ENCODE measurements at regions not wholly inside any gene's neighbourhood (a gene's known extent, or its start where the extent isn't known, plus 50 kb on each side); places are given as distances from the start of the nearest gene placed in this dataset.

- TF ChIP-seq, protein P1, sequence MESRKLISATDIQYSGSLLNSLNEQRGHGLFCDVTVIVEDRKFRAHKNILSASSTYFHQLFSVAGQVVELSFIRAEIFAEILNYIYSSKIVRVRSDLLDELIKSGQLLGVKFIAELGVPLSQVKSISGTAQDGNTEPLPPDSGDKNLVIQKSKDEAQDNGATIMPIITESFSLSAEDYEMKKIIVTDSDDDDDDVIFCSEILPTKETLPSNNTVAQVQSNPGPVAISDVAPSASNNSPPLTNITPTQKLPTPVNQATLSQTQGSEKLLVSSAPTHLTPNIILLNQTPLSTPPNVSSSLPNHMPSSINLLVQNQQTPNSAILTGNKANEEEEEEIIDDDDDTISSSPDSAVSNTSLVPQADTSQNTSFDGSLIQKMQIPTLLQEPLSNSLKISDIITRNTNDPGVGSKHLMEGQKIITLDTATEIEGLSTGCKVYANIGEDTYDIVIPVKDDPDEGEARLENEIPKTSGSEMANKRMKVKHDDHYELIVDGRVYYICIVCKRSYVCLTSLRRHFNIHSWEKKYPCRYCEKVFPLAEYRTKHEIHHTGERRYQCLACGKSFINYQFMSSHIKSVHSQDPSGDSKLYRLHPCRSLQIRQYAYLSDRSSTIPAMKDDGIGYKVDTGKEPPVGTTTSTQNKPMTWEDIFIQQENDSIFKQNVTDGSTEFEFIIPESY (IDR thresholded peaks at IDR 0.05; ENCODE audit: extremely low read depth, insufficient replicate concordance, low read length), result no peak
- H3K27me3 ChIP-seq (ENCODE audit: insufficient read depth, low read length), result no peaks in the 10 kb centered on the region
- CTCF ChIA-PET, result no interaction called here
- RAD21 ChIA-PET (ENCODE audit: low non-redundant PET in 1 of 2, low total read pairs in 2 of 2, uncharacterized antibody in 2 of 2, unreplicated experiment in 2 of 2), result no interaction called here
- no peak overlapping the region for H3K9ac ChIP-seq (ENCODE audit: low read length)
- no peaks in the 10 kb centered on the region for H3K79me2 ChIP-seq (ENCODE audit: insufficient read depth, low read length)
- no peak for ATAC-seq
- BruUV-seq (replicated peaks), result no TSS peak
- no peaks in the 10 kb centered on the region for H3K9me2 ChIP-seq (ENCODE audit: insufficient read depth)
- POLR2A ChIA-PET, result no interaction called here
- H3K27ac ChIP-seq (ENCODE audit: low read depth, low read length), result no peak overlapping the region
- no peak overlapping the region for H3K4me2 ChIP-seq (ENCODE audit: low read length)
- H3K4me1 ChIP-seq (ENCODE audit: control insufficient read depth in 1 of 2, insufficient read depth in 2 of 2, low read length in 2 of 2), result no peaks in the 10 kb centered on the region
- no peak overlapping the region for H2AFZ ChIP-seq (ENCODE audit: low read depth, low read length, poor library complexity, severe bottlenecking)
- intact Hi-C loops (cut with micrococcal nuclease), result no loop called here
- no peak for DNase-seq (ENCODE audit: low read depth, low spot score)
- peaks cover 5 to 17% of the 10 kb centered on the region in 2 experiments; a peak in 2 of 4 replicates for H3K9me3 ChIP-seq (ENCODE audit: control insufficient read depth in 1 of 2, insufficient read depth in 1 of 2, low read depth in 1 of 2, low read length in 2 of 2)
- no peaks in the 10 kb centered on the region for H4K20me1 ChIP-seq (ENCODE audit: insufficient read depth)
- no peaks in the 10 kb centered on the region for H3K36me3 ChIP-seq (ENCODE audit: control insufficient read depth in 1 of 2, insufficient read depth in 2 of 2, low read length in 2 of 2)
- no peak overlapping the region for H3K4me3 ChIP-seq (replicated peaks in 1 of 2; ENCODE audit: low read depth in 1 of 2, low read length in 2 of 2)
Measured at GRCh38 chr9:1267581-1267980, 217.4 kb downstream of the DMRT2 start.

DNA sequence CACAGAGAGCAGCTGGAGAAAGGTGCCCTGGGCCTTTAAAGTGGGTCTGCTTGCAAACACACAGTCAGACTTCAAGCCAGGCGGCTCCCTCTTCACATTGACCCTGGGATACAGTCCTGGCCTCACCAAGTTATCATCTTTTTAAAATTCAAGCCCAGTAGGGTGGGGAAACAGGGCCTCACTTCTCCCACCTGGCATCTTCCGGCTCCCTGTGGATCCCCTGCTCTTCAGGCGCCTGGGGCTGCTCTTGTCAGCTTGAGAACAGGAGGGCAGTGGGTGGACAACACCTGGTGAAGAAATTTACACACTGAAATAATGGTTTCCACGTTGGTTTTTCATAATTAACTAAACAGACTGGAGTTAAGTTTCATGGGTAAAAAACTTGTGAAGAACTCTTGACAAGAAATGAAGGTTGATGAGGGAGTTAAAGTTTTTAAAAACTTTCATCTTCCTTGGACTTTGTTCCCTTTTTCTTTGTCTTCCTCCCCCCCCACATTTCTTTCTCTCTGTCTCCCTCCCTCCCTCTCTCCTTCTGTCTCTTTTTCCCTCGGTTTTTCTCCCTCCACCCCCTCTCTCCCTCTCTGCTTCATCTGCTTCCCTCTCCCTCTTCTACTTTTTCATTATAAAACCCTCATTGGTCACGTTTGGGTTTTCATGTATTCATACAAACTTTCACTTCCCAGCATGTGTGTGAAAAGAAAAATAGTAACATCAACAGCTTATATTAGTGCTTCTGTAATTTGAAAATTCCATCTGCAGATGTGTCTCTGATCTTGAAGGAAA lies 219.6 kb downstream of the DMRT2 start:
- Histone ChIP-seq H3K9ac (ENCODE audit: low read length) (no peak overlapping the region), H3K27ac (ENCODE audit: low read depth, low read length) (no peak overlapping the region), H3K9me2 (ENCODE audit: insufficient read depth) (no peaks in the 10 kb centered on the region), H3K36me3 (ENCODE audit: control insufficient read depth in 1 of 2, insufficient read depth in 2 of 2, low read length in 2 of 2) (no peaks in the 10 kb centered on the region), H3K27me3 (ENCODE audit: insufficient read depth, low read length) (no peaks in the 10 kb centered on the region), H3K4me1 (ENCODE audit: control insufficient read depth in 1 of 2, insufficient read depth in 2 of 2, low read length in 2 of 2) (no peaks in the 10 kb centered on the region), H3K79me2 (ENCODE audit: insufficient read depth, low read length) (no peaks in the 10 kb centered on the region), H3K4me2 (ENCODE audit: low read length) (no peak overlapping the region), H3K9me3 (ENCODE audit: control insufficient read depth in 1 of 2, insufficient read depth in 1 of 2, low read depth in 1 of 2, low read length in 2 of 2) (peaks cover 9 to 21% of the 10 kb centered on the region in 2 experiments; a peak in 2 of 4 replicates), H2AFZ (ENCODE audit: low read depth, low read length, poor library complexity, severe bottlenecking) (no peak overlapping the region), H4K20me1 (ENCODE audit: insufficient read depth) (no peaks in the 10 kb centered on the region), H3K4me3 (replicated peaks in 1 of 2; ENCODE audit: low read depth in 1 of 2, low read length in 2 of 2) (no peak overlapping the region)
- ATAC-seq (no peak), DNase-seq (ENCODE audit: low read depth, low spot score) (no peak)
- ChIA-PET POLR2A (no interaction called here), RAD21 (ENCODE audit: low non-redundant PET in 1 of 2, low total read pairs in 2 of 2, uncharacterized antibody in 2 of 2, unreplicated experiment in 2 of 2) (no interaction called here), CTCF (no interaction called here)
- intact Hi-C loops (cut with micrococcal nuclease), result no loop called here
- BruUV-seq (replicated peaks), result no TSS peak
- TF ChIP-seq ZFX (IDR thresholded peaks at IDR 0.05) (no peak), EZH2 (IDR thresholded peaks at IDR 0.05) (no peak), SRF (IDR thresholded peaks at IDR 0.05; ENCODE audit: low read depth) (no peak), POLR2AphosphoS5 (IDR thresholded peaks at IDR 0.05; ENCODE audit: low read depth, low read length) (no peak), EZH2phosphoT487 (IDR thresholded peaks at IDR 0.05; ENCODE audit: borderline replicate concordance) (no peak), FOSL1 (IDR thresholded peaks at IDR 0.05; ENCODE audit: low read depth) (no peak), TCF7L2 (IDR thresholded peaks at IDR 0.05; ENCODE audit: borderline replicate concordance, extremely low read depth, insufficient read depth, insufficient read length) (no peak), SP1 (IDR thresholded peaks at IDR 0.05; ENCODE audit: low read depth) (no peak), CBX3 (IDR thresholded peaks at IDR 0.05; ENCODE audit: low read depth) (no peak), SIN3A (IDR thresholded peaks at IDR 0.05; ENCODE audit: low read depth) (no peak), ZNF274 (IDR thresholded peaks at IDR 0.05; ENCODE audit: low read depth, low read length) (no peak), YY1 (IDR thresholded peaks at IDR 0.05; ENCODE audit: extremely low read depth, insufficient replicate concordance, low read depth, low read length) (no peak), CTCF (IDR thresholded peaks at IDR 0.05 in 2 of 3, conservative IDR thresholded peaks at IDR 0.05 in 1 of 3; ENCODE audit: borderline replicate concordance in 1 of 3, insufficient read depth in 1 of 3, low read depth in 2 of 3, low read length in 2 of 3) (no peak), ELF1 (IDR thresholded peaks at IDR 0.05; ENCODE audit: borderline replicate concordance, low read depth) (no peak), RAD21 (IDR thresholded peaks at IDR 0.05; ENCODE audit: low read depth) (no peak), JUND (IDR thresholded peaks at IDR 0.05) (no peak)
- TF ChIP-seq, protein P2, sequence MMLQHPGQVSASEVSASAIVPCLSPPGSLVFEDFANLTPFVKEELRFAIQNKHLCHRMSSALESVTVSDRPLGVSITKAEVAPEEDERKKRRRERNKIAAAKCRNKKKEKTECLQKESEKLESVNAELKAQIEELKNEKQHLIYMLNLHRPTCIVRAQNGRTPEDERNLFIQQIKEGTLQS (IDR thresholded peaks at IDR 0.05), result no peak

Data from HCT116 (cell line).